ENCODE measurements at regions not wholly inside any gene's neighbourhood (a gene's known extent, or its start where the extent isn't known, plus 50 kb on each side); places are given as distances from the start of the nearest gene placed in this dataset.

DNA sequence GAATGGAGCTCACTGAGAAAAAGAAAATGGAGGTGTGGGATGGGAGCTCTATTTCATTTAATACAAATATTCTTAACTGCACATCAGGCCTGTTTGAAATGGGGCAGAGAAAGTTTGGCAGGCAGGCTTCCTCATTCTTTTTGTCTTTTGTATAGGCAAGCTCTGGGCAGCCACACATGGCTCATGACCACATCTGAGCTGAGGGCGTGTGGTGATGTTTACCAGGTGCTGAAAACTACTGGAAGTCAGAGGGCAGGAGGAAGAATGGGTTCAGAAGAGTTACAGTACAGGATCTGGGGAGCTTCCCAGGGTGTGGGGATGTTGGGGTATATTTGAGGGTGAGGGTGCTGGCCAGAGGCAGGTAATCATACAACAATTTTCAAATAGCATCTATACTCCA lies 66.3 kb upstream of the NAV2 start:
- Histone ChIP-seq H3K4me3 (replicated peaks; ENCODE audit: insufficient read depth, low read length) (no peak overlapping the region), H3K27ac (replicated peaks) (no peak overlapping the region), H3K27me3 (ENCODE audit: insufficient read depth, poor library complexity, severe bottlenecking) (no peaks in the 10 kb centered on the region)
- no peak for DNase-seq (ENCODE audit: low read depth in 1 of 2, low spot score in 1 of 2)
- TF ChIP-seq, protein P1, sequence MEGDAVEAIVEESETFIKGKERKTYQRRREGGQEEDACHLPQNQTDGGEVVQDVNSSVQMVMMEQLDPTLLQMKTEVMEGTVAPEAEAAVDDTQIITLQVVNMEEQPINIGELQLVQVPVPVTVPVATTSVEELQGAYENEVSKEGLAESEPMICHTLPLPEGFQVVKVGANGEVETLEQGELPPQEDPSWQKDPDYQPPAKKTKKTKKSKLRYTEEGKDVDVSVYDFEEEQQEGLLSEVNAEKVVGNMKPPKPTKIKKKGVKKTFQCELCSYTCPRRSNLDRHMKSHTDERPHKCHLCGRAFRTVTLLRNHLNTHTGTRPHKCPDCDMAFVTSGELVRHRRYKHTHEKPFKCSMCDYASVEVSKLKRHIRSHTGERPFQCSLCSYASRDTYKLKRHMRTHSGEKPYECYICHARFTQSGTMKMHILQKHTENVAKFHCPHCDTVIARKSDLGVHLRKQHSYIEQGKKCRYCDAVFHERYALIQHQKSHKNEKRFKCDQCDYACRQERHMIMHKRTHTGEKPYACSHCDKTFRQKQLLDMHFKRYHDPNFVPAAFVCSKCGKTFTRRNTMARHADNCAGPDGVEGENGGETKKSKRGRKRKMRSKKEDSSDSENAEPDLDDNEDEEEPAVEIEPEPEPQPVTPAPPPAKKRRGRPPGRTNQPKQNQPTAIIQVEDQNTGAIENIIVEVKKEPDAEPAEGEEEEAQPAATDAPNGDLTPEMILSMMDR (IDR thresholded peaks at IDR 0.05; ENCODE audit: insufficient read depth, low read length) = no peak
- TF ChIP-seq, protein P2, sequence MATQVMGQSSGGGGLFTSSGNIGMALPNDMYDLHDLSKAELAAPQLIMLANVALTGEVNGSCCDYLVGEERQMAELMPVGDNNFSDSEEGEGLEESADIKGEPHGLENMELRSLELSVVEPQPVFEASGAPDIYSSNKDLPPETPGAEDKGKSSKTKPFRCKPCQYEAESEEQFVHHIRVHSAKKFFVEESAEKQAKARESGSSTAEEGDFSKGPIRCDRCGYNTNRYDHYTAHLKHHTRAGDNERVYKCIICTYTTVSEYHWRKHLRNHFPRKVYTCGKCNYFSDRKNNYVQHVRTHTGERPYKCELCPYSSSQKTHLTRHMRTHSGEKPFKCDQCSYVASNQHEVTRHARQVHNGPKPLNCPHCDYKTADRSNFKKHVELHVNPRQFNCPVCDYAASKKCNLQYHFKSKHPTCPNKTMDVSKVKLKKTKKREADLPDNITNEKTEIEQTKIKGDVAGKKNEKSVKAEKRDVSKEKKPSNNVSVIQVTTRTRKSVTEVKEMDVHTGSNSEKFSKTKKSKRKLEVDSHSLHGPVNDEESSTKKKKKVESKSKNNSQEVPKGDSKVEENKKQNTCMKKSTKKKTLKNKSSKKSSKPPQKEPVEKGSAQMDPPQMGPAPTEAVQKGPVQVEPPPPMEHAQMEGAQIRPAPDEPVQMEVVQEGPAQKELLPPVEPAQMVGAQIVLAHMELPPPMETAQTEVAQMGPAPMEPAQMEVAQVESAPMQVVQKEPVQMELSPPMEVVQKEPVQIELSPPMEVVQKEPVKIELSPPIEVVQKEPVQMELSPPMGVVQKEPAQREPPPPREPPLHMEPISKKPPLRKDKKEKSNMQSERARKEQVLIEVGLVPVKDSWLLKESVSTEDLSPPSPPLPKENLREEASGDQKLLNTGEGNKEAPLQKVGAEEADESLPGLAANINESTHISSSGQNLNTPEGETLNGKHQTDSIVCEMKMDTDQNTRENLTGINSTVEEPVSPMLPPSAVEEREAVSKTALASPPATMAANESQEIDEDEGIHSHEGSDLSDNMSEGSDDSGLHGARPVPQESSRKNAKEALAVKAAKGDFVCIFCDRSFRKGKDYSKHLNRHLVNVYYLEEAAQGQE (IDR thresholded peaks at IDR 0.05; ENCODE audit: insufficient replicate concordance, low read depth) = no peak
- TF ChIP-seq GABPA (IDR thresholded peaks at IDR 0.05; ENCODE audit: low read depth) (no peak), POLR2AphosphoS5 (IDR thresholded peaks at IDR 0.05; ENCODE audit: low read depth) (no peak)

DNA sequence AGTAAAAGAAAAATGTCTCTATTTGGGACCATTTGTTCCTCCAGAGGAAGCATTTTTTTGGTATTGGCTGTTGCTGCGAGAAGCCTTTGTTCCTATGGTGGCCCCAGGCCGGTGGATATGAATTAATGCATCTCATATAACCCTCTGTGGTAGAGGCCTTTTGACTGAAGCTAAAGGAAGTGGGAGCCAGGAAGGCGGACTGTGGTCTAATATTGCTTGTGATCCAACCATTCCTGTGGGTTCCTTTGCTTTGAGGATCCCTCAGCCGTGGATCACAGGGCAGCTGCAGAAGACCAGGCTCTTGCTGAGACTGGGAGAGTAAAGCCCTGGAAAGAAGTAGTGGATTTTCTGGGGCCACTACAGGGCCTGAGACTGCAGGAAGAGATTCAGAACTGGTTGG lies 68.3 kb upstream of the NAV2 start:
- no peak overlapping the region for H3K4me3 ChIP-seq (replicated peaks; ENCODE audit: insufficient read depth, low read length)
- no peak for DNase-seq (ENCODE audit: low read depth in 1 of 2, low spot score in 1 of 2)
- no peak for TF ChIP-seq SPI1 (IDR thresholded peaks at IDR 0.05; ENCODE audit: borderline replicate concordance, low read depth)
- no peak for TF ChIP-seq POLR2AphosphoS5 (IDR thresholded peaks at IDR 0.05; ENCODE audit: low read depth)
- TF ChIP-seq, protein P1 (IDR thresholded peaks at IDR 0.05; ENCODE audit: insufficient read depth, low read length) = no peak
- TF ChIP-seq, protein P2 (IDR thresholded peaks at IDR 0.05; ENCODE audit: insufficient replicate concordance, low read depth) = no peak
- TF ChIP-seq GABPA (IDR thresholded peaks at IDR 0.05; ENCODE audit: low read depth) = no peak
- no peak overlapping the region for H3K27ac ChIP-seq (replicated peaks)
- H3K27me3 ChIP-seq (ENCODE audit: insufficient read depth, poor library complexity, severe bottlenecking) = no peaks in the 10 kb centered on the region

DNA sequence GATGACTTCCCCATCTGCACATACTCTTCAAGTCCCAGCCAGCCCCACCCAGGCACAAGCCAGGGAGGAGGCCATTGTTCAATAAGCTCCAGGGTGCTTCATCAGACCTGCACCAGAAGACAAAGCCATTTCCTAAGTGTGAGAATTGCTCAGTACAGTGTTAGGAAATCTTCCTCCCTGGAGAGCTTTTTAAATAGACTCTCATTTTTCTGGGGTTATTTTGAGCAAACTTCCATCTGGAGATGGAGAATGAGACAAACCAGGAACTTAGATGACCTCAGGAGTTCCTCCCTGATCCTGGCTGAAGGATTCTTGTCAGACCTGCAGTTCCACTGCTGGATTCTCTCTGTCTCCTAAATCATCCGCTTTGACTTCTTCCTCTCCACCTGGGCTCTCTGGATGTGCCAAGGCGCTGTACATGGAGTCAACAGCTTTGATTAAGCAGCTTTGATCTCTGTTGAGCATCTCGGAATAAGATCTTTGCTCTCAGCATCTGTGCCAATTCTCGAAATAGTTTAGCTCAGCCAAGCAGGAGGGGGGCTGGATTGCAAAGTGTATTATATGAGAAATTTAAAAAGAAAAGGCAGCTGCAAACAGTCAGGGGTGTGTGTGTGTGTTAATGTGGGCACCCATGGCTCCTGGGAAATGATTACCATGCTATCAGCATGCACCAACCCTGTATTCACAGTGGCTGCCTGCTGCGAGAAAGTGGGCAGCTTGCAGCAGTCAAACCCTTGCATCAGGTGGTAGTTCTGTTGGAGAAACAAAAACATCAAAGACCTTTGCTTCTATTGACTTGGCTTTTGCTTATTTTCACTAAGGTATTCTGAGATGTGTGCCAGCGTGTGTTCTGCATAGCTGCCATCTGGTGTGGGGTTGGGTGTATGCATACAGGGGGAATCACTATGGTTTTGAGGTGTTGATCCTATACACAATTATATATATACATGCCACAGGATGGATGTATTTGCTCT lies 70.2 kb upstream of the NAV2 start:
- Histone ChIP-seq H3K27me3 (ENCODE audit: insufficient read depth, poor library complexity, severe bottlenecking) (no peaks in the 10 kb centered on the region), H3K4me3 (replicated peaks; ENCODE audit: insufficient read depth, low read length) (no peak overlapping the region), H3K27ac (replicated peaks) (no peak overlapping the region)
- TF ChIP-seq GABPA (IDR thresholded peaks at IDR 0.05; ENCODE audit: low read depth) = no peak
- TF ChIP-seq, protein P2 (IDR thresholded peaks at IDR 0.05; ENCODE audit: insufficient replicate concordance, low read depth) = no peak
- TF ChIP-seq, protein P1 (IDR thresholded peaks at IDR 0.05; ENCODE audit: insufficient read depth, low read length) = no peak
- TF ChIP-seq POLR2AphosphoS5 (IDR thresholded peaks at IDR 0.05; ENCODE audit: low read depth) = no peak
- TF ChIP-seq SPI1 (IDR thresholded peaks at IDR 0.05; ENCODE audit: borderline replicate concordance, low read depth) = no peak
- DNase-seq (ENCODE audit: low read depth in 1 of 2, low spot score in 1 of 2) = no peak

Measured in HL-60 (cell line).